OCI-LY7 (cell line): ENCODE measurements at regions not wholly inside any gene's neighbourhood (a gene's known extent, or its start where the extent isn't known, plus 50 kb on each side); places are given as distances from the start of the nearest gene placed in this dataset.

Experiments
- CTCF ChIP-seq: fragments of 200-600 bp; sonication (generic); conservative IDR thresholded peaks from 2 replicates; pipeline ENCODE4 v1.5.1; 2014; ENCODE audit warnings: mild to moderate bottlenecking, antibody characterized with exemption, low read length, moderate library complexity, mixed read lengths
- EZH2phosphoT487 ChIP-seq: fragments of 200-600 bp; sonication (generic); IDR thresholded peaks from 2 replicates; pipeline ENCODE4 v1.6.1; 2018; ENCODE audit warnings: low read depth, borderline replicate concordance, mild to moderate bottlenecking, mixed run types, antibody characterized with exemption, low read length, moderate library complexity, mixed read lengths

GRCh38 chr1:185440877-185441276 lies 123.8 kb upstream of the IVNS1ABP start:
- TF ChIP-seq CTCF (no peak), EZH2phosphoT487 (no peak)
